Activated CD4-positive, alpha-beta T cell treated with anti-CD3 and anti-CD28 coated beads, Interleukin-2, amount 10 ng/mL, durations not matched to agents 7 days and 5 days (primary cell): ENCODE measurements at regions not wholly inside any gene's neighbourhood (a gene's known extent, or its start where the extent isn't known, plus 50 kb on each side); places are given as distances from the start of the nearest gene placed in this dataset.

Experiments used
- CTCF ChIA-PET: fragments of 350-600 bp; sonication (Branson Sonifier 250); formaldehyde crosslinking; loops from one replicate; lab custom pipeline; 2021; ENCODE audit warnings: antibody characterized with exemption; lab: Charles Lee
- POLR2A ChIA-PET: fragments of 350-600 bp; sonication (Branson Sonifier 250); formaldehyde crosslinking; loops from one replicate; lab custom pipeline; 2021; ENCODE audit warnings: antibody characterized with exemption; lab: Charles Lee
- DNase-seq: peaks from one replicate; pipeline ENCODE4 v3.0.0-alpha.2; 2020
- H3K27ac Mint-ChIP-seq: one replicate; pipeline ENCODE4 v1.8.0; 2021; ENCODE audit warnings: mild to moderate bottlenecking, moderate library complexity, mixed read lengths
- H3K27me3 Mint-ChIP-seq: one replicate; pipeline ENCODE4 v1.8.0; 2021; ENCODE audit warnings: mixed read lengths
- H3K36me3 Mint-ChIP-seq: one replicate; pipeline ENCODE4 v1.8.0; 2021; ENCODE audit warnings: low read depth, mixed read lengths
- H3K4me1 Mint-ChIP-seq: one replicate; pipeline ENCODE4 v1.8.0; 2021; ENCODE audit warnings: mixed read lengths
- H3K4me3 Mint-ChIP-seq: one replicate; pipeline ENCODE4 v1.8.0; 2021; ENCODE audit warnings: mild to moderate bottlenecking, moderate library complexity, mixed read lengths
- H3K9me3 Mint-ChIP-seq: one replicate; pipeline ENCODE4 v1.8.0; 2021; ENCODE audit warnings: mixed read lengths

DNA sequence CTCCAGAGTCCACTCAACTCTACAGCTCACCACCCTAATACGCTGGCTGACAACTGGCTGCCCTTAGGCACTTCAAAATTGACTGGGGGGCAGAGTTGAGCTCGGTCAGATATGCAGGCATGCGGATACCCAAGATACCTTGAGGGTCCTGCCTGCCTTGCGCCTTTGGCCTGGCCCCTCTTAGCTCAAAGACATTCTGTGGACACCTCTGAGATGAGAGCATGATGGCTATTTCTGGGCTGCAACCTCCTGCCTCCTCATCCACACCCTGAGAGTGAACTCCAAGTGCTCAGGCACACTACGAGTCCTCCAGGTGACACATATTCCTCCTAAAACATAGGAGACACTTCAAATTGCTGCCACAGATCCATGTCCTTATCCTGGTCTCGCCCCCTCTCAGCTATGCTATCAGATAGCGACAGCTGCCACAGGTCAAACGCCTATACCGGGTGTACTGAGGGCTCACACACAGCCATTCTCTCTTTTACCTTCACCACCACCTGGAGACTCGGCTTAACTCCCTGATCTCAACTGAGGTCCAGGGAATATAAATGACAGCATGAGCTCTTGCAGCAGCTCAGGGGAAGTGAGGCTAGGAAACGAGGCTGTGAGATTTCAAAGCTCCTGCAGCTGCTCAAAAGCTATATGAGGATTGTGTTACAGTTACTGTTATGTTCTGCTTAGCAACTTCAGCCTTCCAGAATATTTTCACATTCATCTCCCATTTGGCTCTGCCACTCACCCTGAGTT, 60.5 kb upstream of the TEX51 start:
- ChIA-PET POLR2A (no interaction called here), CTCF (interaction anchor here (1.6 kb wide), 1 partner anchor 14 kb away, joined by 5 read pairs; no protein-coding TSS in a partner anchor)
- Mint-ChIP-seq H3K4me3 (no peak overlapping the region), H3K4me1 (no peaks in the 10 kb centered on the region), H3K27me3 (peaks cover 3% of the 10 kb centered on the region), H3K9me3 (no peaks in the 10 kb centered on the region), H3K27ac (no peak overlapping the region), H3K36me3 (no peaks in the 10 kb centered on the region)
- DNase-seq: no peak

DNA sequence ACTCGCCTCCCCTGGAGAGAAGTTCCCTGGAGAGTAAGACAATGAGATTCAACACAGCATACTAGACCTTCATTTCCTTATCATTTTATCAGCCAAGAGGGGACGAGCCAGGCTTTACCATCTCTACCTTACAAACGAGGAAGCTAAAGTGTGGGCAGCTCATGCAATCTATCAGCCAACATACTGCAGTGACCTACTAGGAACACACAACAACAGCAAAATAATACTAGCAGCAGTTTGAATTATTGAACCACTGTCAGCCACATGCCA, 60.0 kb upstream of the TEX51 start:
- Mint-ChIP-seq H3K36me3 (no peaks in the 10 kb centered on the region), H3K27ac (no peak overlapping the region), H3K4me3 (no peak overlapping the region), H3K27me3 (peaks cover 5% of the 10 kb centered on the region), H3K4me1 (no peaks in the 10 kb centered on the region), H3K9me3 (no peaks in the 10 kb centered on the region)
- no peak for DNase-seq
- ChIA-PET POLR2A (no interaction called here), CTCF (no interaction called here)

DNA sequence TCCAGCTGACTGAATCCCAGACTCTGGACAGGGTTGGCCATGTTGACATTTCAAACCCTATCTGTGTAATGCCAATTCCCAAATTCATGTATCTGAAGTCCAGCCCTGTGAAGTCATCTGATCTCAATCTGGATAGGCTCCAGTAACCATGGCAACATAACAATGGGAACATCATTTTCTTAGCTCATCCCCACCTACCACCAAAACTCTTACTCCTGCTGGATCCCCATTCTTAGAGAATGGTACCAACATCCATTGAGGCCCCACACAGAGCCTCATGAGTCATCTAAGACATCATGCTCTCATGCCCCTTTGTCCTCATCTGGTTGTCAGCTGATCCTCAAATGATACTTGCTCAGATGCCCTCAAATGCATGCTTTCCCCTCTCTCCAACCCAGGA, 58.9 kb upstream of the TEX51 start:
- Mint-ChIP-seq H3K27me3 (peaks cover 9% of the 10 kb centered on the region), H3K4me3 (no peak overlapping the region), H3K9me3 (no peaks in the 10 kb centered on the region), H3K36me3 (no peaks in the 10 kb centered on the region), H3K4me1 (no peaks in the 10 kb centered on the region), H3K27ac (no peak overlapping the region)
- POLR2A ChIA-PET: no interaction called here
- no peak for DNase-seq
- CTCF ChIA-PET: no interaction called here

DNA sequence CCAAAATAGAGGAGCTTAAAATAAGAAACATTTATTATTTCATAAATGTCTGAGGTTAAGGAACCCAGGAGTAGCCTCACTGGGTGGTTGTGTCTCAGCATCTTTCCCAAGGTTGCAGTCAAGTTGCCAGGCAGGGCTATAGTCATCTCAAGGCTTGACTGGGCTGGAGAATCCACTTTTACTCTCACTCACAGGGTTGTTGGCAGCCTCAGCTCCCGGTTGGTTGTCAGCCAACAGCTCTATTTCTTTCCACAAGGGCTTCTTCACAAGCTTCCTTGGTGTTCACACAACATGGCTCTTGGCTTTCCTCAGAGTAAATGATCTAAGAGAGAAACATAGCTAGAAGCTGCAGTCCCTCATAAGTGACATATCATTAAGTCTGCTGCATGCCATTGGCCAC, 55.6 kb upstream of the TEX51 start:
- Mint-ChIP-seq H3K36me3 (no peaks in the 10 kb centered on the region), H3K27me3 (peaks cover 11% of the 10 kb centered on the region), H3K27ac (no peak overlapping the region), H3K4me1 (no peaks in the 10 kb centered on the region), H3K4me3 (no peak overlapping the region), H3K9me3 (no peaks in the 10 kb centered on the region)
- ChIA-PET POLR2A (no interaction called here), CTCF (no interaction called here)
- no peak for DNase-seq

DNA sequence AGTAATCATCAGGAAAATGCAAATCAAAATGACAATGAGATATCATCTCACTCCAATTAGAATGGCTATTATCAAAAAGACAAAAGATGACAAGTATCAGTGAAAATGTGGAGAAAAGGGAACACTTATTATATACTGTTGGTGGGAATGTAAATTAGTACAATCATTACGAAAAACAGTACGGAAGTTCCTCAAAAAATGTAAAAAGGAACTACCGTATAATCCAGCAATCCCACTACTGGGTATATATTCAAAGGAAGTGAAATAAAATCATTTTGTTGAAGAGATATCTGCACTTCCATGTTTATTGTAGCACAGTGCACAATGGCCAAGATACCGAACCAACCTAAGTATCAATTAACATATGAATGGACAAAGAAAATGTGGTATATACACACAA, 52.4 kb upstream of the TEX51 start:
- Mint-ChIP-seq H3K36me3 (no peaks in the 10 kb centered on the region), H3K9me3 (no peaks in the 10 kb centered on the region), H3K4me3 (no peak overlapping the region), H3K4me1 (no peaks in the 10 kb centered on the region), H3K27ac (no peak overlapping the region), H3K27me3 (peaks cover 11% of the 10 kb centered on the region)
- DNase-seq: no peak
- CTCF ChIA-PET: no interaction called here
- POLR2A ChIA-PET: no interaction called here
